GM21529 (cell line): ENCODE measurements at regions not wholly inside any gene's neighbourhood (a gene's known extent, or its start where the extent isn't known, plus 50 kb on each side); places are given as distances from the start of the nearest gene placed in this dataset.
"Not testable (repeated sequence)": the region's sequence is repeated elsewhere in the genome, so short reads cannot be mapped to it uniquely, and the experiment has no call there.

ENCODE experiments used
- ATAC-seq: cut with Tn5 transposase; IDR thresholded peaks from one replicate; pipeline ENCODE4 v1.9.1; 2021; ENCODE audit not compliant: unreplicated experiment

DNA sequence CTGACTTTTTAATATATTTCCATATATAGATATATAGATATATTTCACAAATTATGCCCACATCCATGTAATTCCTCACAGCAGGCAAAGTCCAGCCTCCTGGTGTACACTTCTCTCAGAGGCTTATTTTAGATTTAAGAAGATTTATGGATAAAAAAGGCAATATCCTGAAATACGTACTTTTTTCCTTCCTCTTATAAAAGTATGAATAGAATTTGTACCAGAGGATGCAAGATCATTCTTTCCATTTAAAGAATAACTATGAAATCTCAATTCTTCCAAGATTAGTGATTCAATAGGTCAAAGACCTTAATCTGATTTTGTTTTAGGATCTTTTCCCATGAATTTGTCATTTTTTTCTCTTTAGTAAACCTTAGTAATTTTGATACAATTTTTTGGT lies 597.9 kb upstream of the TBL1XR1 start:
- no peak for ATAC-seq

DNA sequence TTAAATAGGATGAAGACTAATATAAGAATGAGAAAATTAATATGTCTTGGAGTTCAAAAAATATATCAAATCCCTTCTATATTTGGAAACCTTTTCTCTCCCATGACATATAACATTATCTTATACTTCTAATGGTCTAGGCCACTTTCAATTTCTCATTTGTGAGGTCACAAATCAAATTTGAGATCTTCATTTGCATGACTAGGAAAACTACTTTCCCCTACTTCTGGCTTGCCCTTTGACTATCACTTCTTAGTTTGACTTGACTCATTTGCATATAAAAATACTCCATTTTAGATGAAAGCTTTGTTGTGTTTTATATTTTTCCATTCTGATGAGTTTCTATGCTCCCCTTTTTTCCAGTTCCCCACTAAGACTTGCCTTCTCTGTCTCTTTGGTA lies 598.6 kb upstream of the TBL1XR1 start:
- ATAC-seq, result no peak

- not testable (repeated sequence) for ATAC-seq
Measured at GRCh38 chr3:177800147-177800546, 602.9 kb upstream of the TBL1XR1 start.

DNA sequence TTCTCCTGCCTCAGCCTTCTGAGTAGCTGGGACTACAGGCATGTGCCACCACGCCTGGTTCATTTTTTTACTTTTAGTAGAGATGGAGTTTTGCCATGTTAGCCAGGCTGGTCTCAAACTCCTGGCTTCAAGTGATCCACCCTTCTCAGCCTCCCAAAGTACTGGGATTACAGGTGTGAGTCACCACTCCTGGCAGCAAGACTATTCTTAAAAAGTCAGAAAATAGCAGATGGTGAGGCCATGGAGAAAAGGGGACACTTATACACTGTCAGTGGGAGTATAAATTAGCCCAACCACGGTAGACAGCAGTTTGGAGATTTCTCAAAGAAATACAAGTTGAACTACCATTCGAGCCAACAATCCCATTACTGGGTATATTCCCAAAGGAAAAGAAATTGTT lies 603.3 kb upstream of the TBL1XR1 start:
- no peak for ATAC-seq

DNA sequence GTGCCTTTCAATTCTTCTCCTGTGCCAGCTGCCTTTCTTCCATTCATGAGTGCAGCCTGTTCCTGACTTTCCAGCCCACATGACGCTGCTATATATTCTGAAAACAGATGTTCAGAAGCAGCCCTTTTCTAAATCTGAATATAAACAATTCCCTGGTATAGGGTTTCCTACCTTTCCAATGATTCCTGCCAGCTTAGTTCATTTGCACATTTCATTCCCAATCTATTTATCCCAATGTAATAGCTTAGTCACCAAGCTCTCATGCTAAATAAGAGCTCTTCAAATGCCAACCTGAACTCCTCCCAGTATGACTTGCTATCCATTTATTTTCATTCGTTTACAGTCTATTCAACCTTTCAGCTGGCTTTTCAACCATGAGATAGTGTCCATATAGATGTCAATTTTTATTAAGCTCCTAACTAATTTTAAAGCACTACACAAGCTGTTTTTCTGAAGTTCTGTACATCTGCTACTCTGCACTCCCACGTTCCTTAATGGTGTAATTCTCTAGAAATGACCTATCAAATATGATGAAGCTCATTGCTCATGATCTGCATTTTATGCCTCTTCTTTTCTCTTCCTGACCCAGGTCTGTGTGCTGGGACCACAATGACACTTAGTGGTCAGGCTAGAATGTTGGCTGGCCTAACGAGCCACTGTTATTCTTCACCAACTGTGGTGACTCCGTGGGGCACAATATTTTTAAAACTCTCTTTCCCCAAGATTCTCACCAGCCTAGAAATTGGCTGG lies 605.0 kb upstream of the TBL1XR1 start:
- ATAC-seq, result no peak

GRCh38 chr3:177803500-177803899 lies 606.2 kb upstream of the TBL1XR1 start:
- ATAC-seq, result no peak

- no peak for ATAC-seq
Measured at GRCh38 chr3:177804032-177804431, 606.8 kb upstream of the TBL1XR1 start.

DNA sequence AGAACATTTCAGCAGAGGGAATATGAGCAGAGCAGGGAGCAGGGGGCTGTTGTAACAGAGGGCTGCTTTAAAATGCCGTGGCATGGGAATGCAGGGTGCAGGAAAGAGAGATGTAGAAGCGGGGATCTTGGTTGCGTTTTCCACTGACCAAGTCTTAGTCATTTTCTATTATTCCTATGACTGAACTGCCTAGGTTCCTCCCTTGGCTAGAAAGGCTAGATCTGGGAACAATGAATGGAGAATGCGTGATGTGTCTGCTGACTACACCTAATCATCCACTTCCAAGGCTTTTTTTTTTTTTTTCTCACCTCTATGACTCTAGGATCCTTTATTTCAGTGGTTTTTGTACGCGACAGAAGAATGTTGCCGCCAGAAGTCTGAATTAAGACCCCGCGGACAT lies 607.4 kb upstream of the TBL1XR1 start:
- no peak for ATAC-seq

GRCh38 chr3:177807150-177807875 lies 610.0 kb upstream of the TBL1XR1 start:
- no peak for ATAC-seq

- ATAC-seq, result not testable (repeated sequence)
Measured at GRCh38 chr3:177808928-177809478, 611.7 kb upstream of the TBL1XR1 start.

- no peak for ATAC-seq
Measured at GRCh38 chr3:177810162-177810623, 612.9 kb upstream of the TBL1XR1 start.

- ATAC-seq, result peak; percentile 41
Measured at GRCh38 chr3:177811112-177811511, 613.8 kb upstream of the TBL1XR1 start.

- no peak for ATAC-seq
Measured at GRCh38 chr3:177811835-177812234, 614.6 kb upstream of the TBL1XR1 start.

DNA sequence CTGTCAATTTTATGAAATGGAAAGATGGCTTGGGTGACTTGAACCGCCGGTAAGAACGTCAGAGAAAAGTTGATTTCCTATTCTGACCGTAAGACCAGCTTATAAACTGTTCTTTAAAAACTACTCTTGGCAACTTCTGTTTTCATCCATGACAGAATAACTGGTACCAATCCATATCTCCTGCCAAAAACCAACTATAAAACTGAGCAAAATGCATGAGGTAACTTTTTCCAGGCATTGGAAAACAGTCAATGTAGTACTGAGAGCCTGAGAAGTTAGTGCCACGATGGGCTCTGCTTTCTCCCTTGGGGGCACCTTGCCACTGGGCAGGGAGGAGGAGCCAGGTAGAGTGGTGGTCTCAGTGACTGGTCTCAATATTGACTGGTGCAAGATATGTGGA lies 615.2 kb upstream of the TBL1XR1 start:
- no peak for ATAC-seq

DNA sequence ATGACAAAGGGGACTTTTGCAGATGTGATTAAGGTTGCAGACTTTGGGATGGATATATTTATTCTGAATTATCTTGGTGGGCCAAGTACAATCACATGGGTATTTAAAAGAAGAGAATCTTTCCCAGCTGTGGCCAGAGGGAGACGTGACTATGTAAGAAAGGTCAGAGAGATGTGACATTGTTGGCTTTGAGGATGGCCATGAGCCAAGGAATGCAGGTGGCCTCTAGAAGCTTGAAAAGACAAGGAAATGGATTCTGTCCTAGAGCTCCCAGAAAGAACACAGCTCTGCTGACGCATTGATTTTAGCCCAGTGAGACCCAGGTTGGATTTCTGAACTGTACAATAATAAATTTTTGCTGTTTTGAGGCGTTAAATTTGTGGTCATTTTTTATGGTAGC lies 616.0 kb upstream of the TBL1XR1 start:
- ATAC-seq, result no peak

DNA sequence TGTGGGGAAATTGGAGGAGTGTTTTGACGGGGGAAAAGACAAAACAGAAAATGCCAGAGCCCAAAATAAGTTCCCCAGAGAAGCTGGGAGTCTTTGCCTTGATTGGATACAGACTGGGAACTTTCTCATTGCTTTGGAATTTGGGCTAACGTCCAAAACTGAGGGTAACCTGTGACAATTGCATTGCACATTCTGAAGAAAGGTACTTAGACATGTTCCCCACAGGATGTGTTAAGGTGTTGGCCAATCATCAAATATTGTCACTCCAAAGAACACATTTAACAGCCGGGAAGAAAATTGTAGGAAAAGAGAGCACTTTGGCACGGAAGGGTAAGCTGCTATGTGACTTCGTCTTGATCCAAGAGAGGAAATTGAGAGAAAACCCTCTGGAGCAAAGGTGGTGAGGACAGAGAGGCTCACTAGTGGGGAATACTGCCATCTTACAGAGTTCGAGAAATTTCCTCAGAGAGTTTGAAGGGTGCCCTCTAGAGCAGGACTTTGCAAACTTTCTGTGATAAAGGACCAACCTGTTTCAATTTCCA lies 619.5 kb upstream of the TBL1XR1 start:
- no peak for ATAC-seq

GRCh38 chr3:177817751-177818150 lies 620.5 kb upstream of the TBL1XR1 start:
- ATAC-seq, result no peak

DNA sequence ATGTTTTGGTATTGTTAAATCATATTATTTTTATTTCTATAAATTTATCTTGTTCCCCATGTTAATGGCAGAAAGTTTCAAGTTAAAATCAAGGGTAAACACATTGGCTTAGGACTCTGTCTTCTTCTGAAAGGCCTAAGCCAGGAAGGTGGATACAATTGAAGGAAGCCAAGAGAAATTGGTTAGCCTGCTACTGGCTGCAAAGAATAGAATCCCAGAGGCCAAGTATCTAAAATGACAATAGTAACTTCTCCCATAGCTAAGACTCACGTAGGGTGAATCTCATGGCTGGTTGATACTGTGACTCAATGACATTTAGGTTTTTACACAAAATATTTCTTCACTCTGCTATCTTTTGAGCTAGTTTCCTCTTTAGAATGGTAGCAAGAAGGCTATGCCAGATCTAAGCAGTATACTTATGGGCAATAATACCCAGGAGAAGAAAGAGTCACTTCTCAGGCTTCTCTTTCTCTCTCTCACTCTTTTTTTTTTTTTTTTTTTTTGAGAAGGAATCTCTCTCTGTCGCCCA lies 621.5 kb upstream of the TBL1XR1 start:
- ATAC-seq, result no peak

DNA sequence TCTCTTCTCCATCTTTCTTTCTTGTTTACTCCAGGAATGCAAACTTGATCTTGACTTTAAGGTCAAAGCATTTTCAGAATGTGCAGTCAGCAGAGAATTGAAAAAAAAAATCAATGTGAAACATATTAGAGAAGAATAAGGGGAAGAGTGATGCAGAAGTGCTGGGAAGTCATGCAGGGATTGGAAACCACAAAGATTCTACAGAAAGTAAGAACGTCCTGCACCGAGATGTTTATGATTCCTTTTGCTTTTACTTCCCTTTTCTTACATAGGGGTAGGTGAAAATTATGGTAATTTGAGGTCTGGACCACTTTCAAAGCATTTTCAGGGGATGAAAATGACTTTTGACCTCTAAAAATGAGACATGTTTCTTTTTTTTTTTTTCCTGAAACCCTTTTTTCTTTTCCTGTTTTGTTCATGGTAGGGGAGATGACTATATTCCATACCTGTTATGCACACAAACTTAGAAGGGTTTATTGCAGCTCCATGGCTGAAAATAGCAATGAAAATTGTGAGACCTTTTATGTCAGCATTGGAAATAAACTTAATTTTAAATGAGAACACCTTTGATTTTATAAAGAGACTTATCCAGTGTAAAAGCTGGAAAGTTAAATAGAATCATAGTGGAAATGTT lies 623.5 kb upstream of the TBL1XR1 start:
- ATAC-seq, result peak; percentile 87

- ATAC-seq, result no peak
Measured at GRCh38 chr3:177822681-177823096, 625.4 kb upstream of the TBL1XR1 start.

- no peak for ATAC-seq
Measured at GRCh38 chr3:177823701-177824189, 626.5 kb upstream of the TBL1XR1 start.
